ENCODE measurements at regions not wholly inside any gene's neighbourhood (a gene's known extent, or its start where the extent isn't known, plus 50 kb on each side); places are given as distances from the start of the nearest gene placed in this dataset.

DNA sequence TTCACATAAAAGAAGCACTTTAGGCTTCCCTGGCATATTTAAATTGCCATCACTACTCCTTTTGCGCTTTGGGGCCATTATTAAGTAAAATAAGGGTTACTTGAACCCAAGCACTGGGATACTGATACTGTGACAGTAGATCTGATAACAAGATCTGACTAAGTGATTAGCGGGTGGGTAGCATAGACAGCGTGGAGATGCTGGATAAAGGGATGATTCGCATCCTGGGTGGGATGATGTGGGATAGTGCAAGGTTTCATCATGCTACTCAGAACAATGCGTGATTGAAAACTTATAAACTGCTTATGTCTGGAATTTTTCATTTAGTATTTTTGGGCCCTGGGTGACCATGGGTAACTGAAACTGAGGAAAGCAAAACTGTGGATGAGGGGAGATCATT, 75.1 kb downstream of the PTTG1 start:
- no peak overlapping the region for H3K4me2 ChIP-seq (ENCODE audit: insufficient read depth, low read length)
- H3K4me3 ChIP-seq: no peak overlapping the region
- CTCF ChIA-PET (ENCODE audit: low intra/inter-chr PET ratio): no interaction called here
- POLR2A ChIA-PET: no interaction called here
- DNase-seq (ENCODE audit: extremely low read depth in 1 of 4, low spot score in 3 of 4): no peak
- no peaks in the 10 kb centered on the region for H3K4me1 ChIP-seq (replicated peaks in 1 of 2; ENCODE audit: control insufficient read depth in 2 of 2, insufficient read depth in 2 of 2, low read length in 2 of 2)
- WGBS (ENCODE audit: insufficient coverage, low coverage, missing lambda C conversion rate): 6% methylated on average over 5 of the region's 5 CpGs
- no peak overlapping the region for H3K27ac ChIP-seq (ENCODE audit: extremely low read depth, low read depth, low read length)
- H3K9me1 ChIP-seq (ENCODE audit: control insufficient read depth, insufficient read depth, low read length): no peaks in the 10 kb centered on the region
- TF ChIP-seq, protein P1, sequence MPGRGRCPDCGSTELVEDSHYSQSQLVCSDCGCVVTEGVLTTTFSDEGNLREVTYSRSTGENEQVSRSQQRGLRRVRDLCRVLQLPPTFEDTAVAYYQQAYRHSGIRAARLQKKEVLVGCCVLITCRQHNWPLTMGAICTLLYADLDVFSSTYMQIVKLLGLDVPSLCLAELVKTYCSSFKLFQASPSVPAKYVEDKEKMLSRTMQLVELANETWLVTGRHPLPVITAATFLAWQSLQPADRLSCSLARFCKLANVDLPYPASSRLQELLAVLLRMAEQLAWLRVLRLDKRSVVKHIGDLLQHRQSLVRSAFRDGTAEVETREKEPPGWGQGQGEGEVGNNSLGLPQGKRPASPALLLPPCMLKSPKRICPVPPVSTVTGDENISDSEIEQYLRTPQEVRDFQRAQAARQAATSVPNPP (IDR thresholded peaks at IDR 0.05; ENCODE audit: borderline replicate concordance, insufficient read depth, insufficient read length): no peak
- no peak for TF ChIP-seq ZNF143 (CRISPR knock-in tag; IDR thresholded peaks at IDR 0.05)
- no peak for TF ChIP-seq PYGO2 (tag; IDR thresholded peaks at IDR 0.05)
- TF ChIP-seq PTRF (tag; IDR thresholded peaks at IDR 0.05): no peak
- TF ChIP-seq FOXJ3 (CRISPR knock-in tag; IDR thresholded peaks at IDR 0.05): no peak
- TF ChIP-seq, protein P2, sequence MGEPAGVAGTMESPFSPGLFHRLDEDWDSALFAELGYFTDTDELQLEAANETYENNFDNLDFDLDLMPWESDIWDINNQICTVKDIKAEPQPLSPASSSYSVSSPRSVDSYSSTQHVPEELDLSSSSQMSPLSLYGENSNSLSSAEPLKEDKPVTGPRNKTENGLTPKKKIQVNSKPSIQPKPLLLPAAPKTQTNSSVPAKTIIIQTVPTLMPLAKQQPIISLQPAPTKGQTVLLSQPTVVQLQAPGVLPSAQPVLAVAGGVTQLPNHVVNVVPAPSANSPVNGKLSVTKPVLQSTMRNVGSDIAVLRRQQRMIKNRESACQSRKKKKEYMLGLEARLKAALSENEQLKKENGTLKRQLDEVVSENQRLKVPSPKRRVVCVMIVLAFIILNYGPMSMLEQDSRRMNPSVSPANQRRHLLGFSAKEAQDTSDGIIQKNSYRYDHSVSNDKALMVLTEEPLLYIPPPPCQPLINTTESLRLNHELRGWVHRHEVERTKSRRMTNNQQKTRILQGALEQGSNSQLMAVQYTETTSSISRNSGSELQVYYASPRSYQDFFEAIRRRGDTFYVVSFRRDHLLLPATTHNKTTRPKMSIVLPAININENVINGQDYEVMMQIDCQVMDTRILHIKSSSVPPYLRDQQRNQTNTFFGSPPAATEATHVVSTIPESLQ (CRISPR knock-in tag; IDR thresholded peaks at IDR 0.05): no peak
- no TSS peak for BruUV-seq (replicated peaks)
- H3K79me2 ChIP-seq (ENCODE audit: control insufficient read depth, insufficient read depth, low read length): no peaks in the 10 kb centered on the region
- FAIRE-seq: no peak
- intact Hi-C loops (cut with micrococcal nuclease): no loop called here
- no peak overlapping the region for H2AFZ ChIP-seq (ENCODE audit: low read depth, low read length)
- ATAC-seq: no peak
- no peaks in the 10 kb centered on the region for H3K9me3 ChIP-seq (replicated peaks; ENCODE audit: control insufficient read depth, insufficient read depth, low read depth, low read length)
- no peaks in the 10 kb centered on the region for H3K36me3 ChIP-seq (ENCODE audit: control insufficient read depth, insufficient read depth, low read length)
- in situ Hi-C loops (cut with MboI): no loop called here
- no peak overlapping the region for H3K9ac ChIP-seq (ENCODE audit: insufficient read depth in 1 of 2, low read depth in 2 of 2, low read length in 2 of 2)
- no peaks in the 10 kb centered on the region; the same call in 1 of the 2 replicates for H4K20me1 ChIP-seq (replicated peaks; ENCODE audit: control insufficient read depth, insufficient read depth, low read length)
- H3K27me3 ChIP-seq (ENCODE audit: control insufficient read depth in 2 of 2, insufficient read depth in 2 of 2, low read length in 2 of 2): no peaks in the 10 kb centered on the region
